Left ventricle myocardium inferior (tissue), 1 donor: ENCODE measurements at regions not wholly inside any gene's neighbourhood (a gene's known extent, or its start where the extent isn't known, plus 50 kb on each side); places are given as distances from the start of the nearest gene placed in this dataset.

Experiments used
- DNase-seq: peaks from one replicate; pipeline ENCODE4 v3.0.0-alpha.2; 2020
- H3K27ac ChIP-seq: fragments of 200-600 bp; replicated peaks from 2 replicates; pipeline ENCODE4 v1.8.0; 2021
- H3K27me3 ChIP-seq: fragments of 200-600 bp; 2 replicates; pipeline ENCODE4 v1.8.0; 2021; ENCODE audit warnings: low read depth
- H3K36me3 ChIP-seq: fragments of 200-600 bp; 2 replicates; pipeline ENCODE4 v1.8.0; 2021
- H3K4me1 ChIP-seq: fragments of 200-600 bp; 2 replicates; pipeline ENCODE4 v1.8.0; 2021
- H3K4me3 ChIP-seq: fragments of 200-600 bp; 2 replicates; pipeline ENCODE4 v1.8.0; 2021; ENCODE audit warnings: mild to moderate bottlenecking, moderate library complexity
- H3K9me3 ChIP-seq: fragments of 200-600 bp; replicated peaks from 2 replicates; pipeline ENCODE4 v1.8.0; 2021
- CTCF ChIP-seq: fragments of 200-600 bp; IDR thresholded peaks from 2 replicates; pipeline ENCODE4 v1.8.0; 2021; ENCODE audit warnings: antibody characterized with exemption, mild to moderate bottlenecking, borderline replicate concordance
- intact Hi-C: fragments of 100-400 bp; cut with micrococcal nuclease; formaldehyde crosslinking; loops from one replicate; pipeline ENCODE4 v1.11.0; 2022
- donor health status: DM: no; HTN: yes; CAD: no; lungs with severe emphysema.

GRCh38 chr12:125417446-125417845, 352.2 kb downstream of the AACS start:
- Histone ChIP-seq H3K27me3 (peaks cover 18% of the 10 kb centered on the region), H3K36me3 (no peaks in the 10 kb centered on the region), H3K27ac (no peak overlapping the region), H3K4me1 (no peaks in the 10 kb centered on the region), H3K9me3 (peaks cover 17% of the 10 kb centered on the region), H3K4me3 (no peak overlapping the region)
- DNase-seq: no peak
- intact Hi-C loops: no loop called here
- no peak for TF ChIP-seq CTCF

GRCh38 chr12:125418902-125419564, 353.8 kb downstream of the AACS start:
- intact Hi-C loops: no loop called here
- Histone ChIP-seq H3K4me1 (no peaks in the 10 kb centered on the region), H3K9me3 (peaks cover 17% of the 10 kb centered on the region), H3K27ac (no peak overlapping the region), H3K27me3 (peaks cover 18% of the 10 kb centered on the region), H3K36me3 (no peaks in the 10 kb centered on the region), H3K4me3 (no peak overlapping the region)
- no peak for DNase-seq
- TF ChIP-seq CTCF: no peak

GRCh38 chr12:125424909-125425308, 359.7 kb downstream of the AACS start:
- no peak for DNase-seq
- TF ChIP-seq CTCF: no peak

GRCh38 chr12:125431516-125431915, 366.3 kb downstream of the AACS start:
- Histone ChIP-seq H3K4me1 (no peaks in the 10 kb centered on the region), H3K4me3 (no peak overlapping the region), H3K27me3 (peaks cover 9% of the 10 kb centered on the region), H3K9me3 (no peaks in the 10 kb centered on the region), H3K36me3 (no peaks in the 10 kb centered on the region), H3K27ac (no peak overlapping the region)
- TF ChIP-seq CTCF: no peak
- no peak for DNase-seq
- intact Hi-C loops: no loop called here

More at GRCh38 chr12:125424909-125425308, 359.7 kb downstream of the AACS start:
- H3K27me3 ChIP-seq: peaks cover 5% of the 10 kb centered on the region
- peaks cover 15% of the 10 kb centered on the region for H3K9me3 ChIP-seq
- intact Hi-C loops: no loop called here
- no peak overlapping the region for H3K27ac ChIP-seq
- H3K4me3 ChIP-seq: no peak overlapping the region
- H3K36me3 ChIP-seq: no peaks in the 10 kb centered on the region
- no peaks in the 10 kb centered on the region for H3K4me1 ChIP-seq

- intact Hi-C loops: no loop called here
- DNase-seq: no peak
- Histone ChIP-seq H3K27me3 (peaks cover 9% of the 10 kb centered on the region), H3K9me3 (no peaks in the 10 kb centered on the region), H3K36me3 (no peaks in the 10 kb centered on the region), H3K27ac (no peak overlapping the region), H3K4me1 (no peaks in the 10 kb centered on the region), H3K4me3 (no peak overlapping the region)
- no peak for TF ChIP-seq CTCF
Observed at GRCh38 chr12:125434131-125434530, 368.9 kb downstream of the AACS start.
